Endothelial cell of umbilical vein (primary cell): ENCODE measurements at regions not wholly inside any gene's neighbourhood (a gene's known extent, or its start where the extent isn't known, plus 50 kb on each side); places are given as distances from the start of the nearest gene placed in this dataset.

Experiments used
- BruUV-seq: library from RNA; stranded (reverse); fragments of 400-500 nt; replicated peaks from 2 replicates; lab custom pipeline; 2021; lab: Mats Ljungman, UMichigan
- CTCF ChIA-PET: fragments of 300-600, 350-600 bp; sonication (Branson Sonifier 250); formaldehyde crosslinking; loops from one replicate; lab custom pipeline; 2021; ENCODE audit warnings: antibody characterized with exemption, inconsistent platforms; lab: Charles Lee
- POLR2A ChIA-PET: fragments of 300-600, 350-600 bp; sonication (Branson Sonifier 250); formaldehyde crosslinking; loops from one replicate; lab custom pipeline; 2021; ENCODE audit warnings: antibody characterized with exemption, inconsistent platforms; lab: Charles Lee
- DNase-seq: peaks from one replicate; pipeline ENCODE4 v3.0.0-alpha.2; 2011; ENCODE audit warnings: low read depth, low spot score
- FAIRE-seq: peaks from 2 replicates; lab custom pipeline; 2011; peaks lifted over from hg19 to GRCh38; lab: Jason Lieb, UNC
- H2AFZ ChIP-seq: 2 replicates; pipeline ENCODE4 v1.6.0; 2012; ENCODE audit warnings: low read depth, low read length, control low read depth, inconsistent platforms
- H3K27ac ChIP-seq: 2 replicates; pipeline ENCODE4 v1.5.1; 2011; ENCODE audit warnings: low read depth, mild to moderate bottlenecking, control low read depth, low read length, moderate library complexity; ENCODE audit not compliant: insufficient read depth
- H3K27me3 ChIP-seq, 2 experiments: 2 replicates each; pipeline versions ENCODE4 v1.6.0 to v1.6.1; 2011; ENCODE audit warnings: low read length in 2 of 2, mixed read lengths in 1 of 2; ENCODE audit not compliant: control insufficient read depth in 2 of 2, insufficient read depth in 2 of 2
- H3K36me3 ChIP-seq, 2 experiments: 2 replicates in 1 of 2; 3 replicates in 1 of 2; pipeline ENCODE4 v1.5.1; 2011; ENCODE audit warnings: low read length in 2 of 2, mild to moderate bottlenecking in 1 of 2, moderate library complexity in 1 of 2; ENCODE audit not compliant: control insufficient read depth in 2 of 2, insufficient read depth in 2 of 2; ENCODE audit errors: extremely low read depth in 1 of 2
- H3K4me1 ChIP-seq: 3 replicates; pipeline ENCODE4 v1.5.1; 2011; ENCODE audit warnings: mild to moderate bottlenecking, low read length; ENCODE audit not compliant: control insufficient read depth, insufficient read depth; ENCODE audit errors: extremely low read depth
- H3K4me2 ChIP-seq: 2 replicates; pipeline ENCODE4 v1.6.1; 2011; ENCODE audit warnings: low read length, control low read depth, mixed read lengths; ENCODE audit not compliant: insufficient read depth
- H3K4me3 ChIP-seq, 3 experiments: fragments of 200-600 bp in 1 of 3; sonication (generic), shearing (Covaris generic) in 1 of 3; replicated peaks in 1 of 3; 2 replicates each; pipeline ENCODE4 v1.5.1; 2011 to 2016; ENCODE audit warnings: control low read depth in 3 of 3, low read length in 3 of 3, mild to moderate bottlenecking in 2 of 3, inconsistent platforms in 1 of 3, low read depth in 1 of 3, moderate library complexity in 1 of 3; ENCODE audit not compliant: insufficient read depth in 1 of 3
- H3K79me2 ChIP-seq: 2 replicates; pipeline ENCODE4 v1.6.0; 2012; ENCODE audit warnings: low read length, inconsistent platforms; ENCODE audit not compliant: control insufficient read depth, insufficient read depth
- H3K9ac ChIP-seq: replicated peaks from 2 replicates; pipeline ENCODE3; 2011; ENCODE audit warnings: low read length, control low read depth; ENCODE audit not compliant: insufficient read depth; ENCODE audit errors: extremely low read depth
- H3K9me1 ChIP-seq: replicated peaks from 3 replicates; pipeline ENCODE4 v1.6.0; 2011; ENCODE audit warnings: mild to moderate bottlenecking, low read length; ENCODE audit not compliant: control insufficient read depth, insufficient read depth; ENCODE audit errors: extremely low read depth
- H3K9me3 ChIP-seq: replicated peaks from 2 replicates; pipeline ENCODE4 v1.5.1; 2012; ENCODE audit warnings: low read length, inconsistent platforms; ENCODE audit not compliant: control insufficient read depth, insufficient read depth
- H4K20me1 ChIP-seq: replicated peaks from 2 replicates; pipeline ENCODE3; 2011; ENCODE audit warnings: mild to moderate bottlenecking, low read length; ENCODE audit not compliant: control insufficient read depth, insufficient read depth; ENCODE audit errors: extremely low read depth
- EZH2 ChIP-seq: IDR thresholded peaks from 2 replicates; pipeline ENCODE4 v1.6.1; 2012; ENCODE audit warnings: borderline replicate concordance, low read depth, mild to moderate bottlenecking, moderate library complexity, low read length, inconsistent platforms; ENCODE audit not compliant: severe bottlenecking
- FOS ChIP-seq: IDR thresholded peaks from 2 replicates; pipeline ENCODE4 v1.6.1; 2011; ENCODE audit warnings: mild to moderate bottlenecking, low read length, moderate library complexity, borderline replicate concordance; ENCODE audit not compliant: insufficient read depth
- GATA2 ChIP-seq: IDR thresholded peaks from 2 replicates; pipeline ENCODE4 v1.7.0; 2011; ENCODE audit warnings: low read depth, mild to moderate bottlenecking, moderate library complexity, mixed read lengths, low read length; ENCODE audit not compliant: insufficient read length, insufficient read depth
- JUN ChIP-seq: IDR thresholded peaks from 2 replicates; pipeline ENCODE4 v1.6.1; 2011; ENCODE audit warnings: borderline replicate concordance, low read depth; ENCODE audit not compliant: insufficient read length, insufficient read depth
- MYC ChIP-seq: IDR thresholded peaks from one replicate; pipeline ENCODE4 v1.6.1; 2011; ENCODE audit warnings: mild to moderate bottlenecking, low read depth, low read length
- POLR2A ChIP-seq: IDR thresholded peaks from 2 replicates; pipeline ENCODE4 v1.6.1; 2012; ENCODE audit warnings: low read depth, mild to moderate bottlenecking, control low read depth, low read length
- dilution Hi-C: fragments of 300-500 bp; cut with MboI; formaldehyde crosslinking; loops from one replicate; pipeline ENCODE4 v1.15.0; 2019; ENCODE audit warnings: low sequenced_read_pairs; ENCODE audit not compliant: extremely low pct_ligation_motif_present
- intact Hi-C: fragments of 100-400 bp; cut with micrococcal nuclease; formaldehyde crosslinking; loops from one replicate; pipeline ENCODE4 v1.10.0; 2022
- TF ChIP-seq, protein P1 (sequence below), 2 donors: IDR thresholded peaks; 1 replicate in 1 of 2; 2 replicates in 1 of 2; pipeline ENCODE4 v1.5.1; 2011; ENCODE audit warnings: low read length in 2 of 2, mild to moderate bottlenecking in 2 of 2, moderate library complexity in 2 of 2, control low read depth in 1 of 2, inconsistent platforms in 1 of 2, low read depth in 1 of 2; ENCODE audit not compliant: insufficient read depth in 1 of 2; ENCODE audit errors: extremely low read depth in 1 of 2
- TF ChIP-seq, protein P2 (sequence below): IDR thresholded peaks from 2 replicates; pipeline ENCODE4 v1.6.1; 2011; ENCODE audit not compliant: insufficient read depth, insufficient read length

DNA sequence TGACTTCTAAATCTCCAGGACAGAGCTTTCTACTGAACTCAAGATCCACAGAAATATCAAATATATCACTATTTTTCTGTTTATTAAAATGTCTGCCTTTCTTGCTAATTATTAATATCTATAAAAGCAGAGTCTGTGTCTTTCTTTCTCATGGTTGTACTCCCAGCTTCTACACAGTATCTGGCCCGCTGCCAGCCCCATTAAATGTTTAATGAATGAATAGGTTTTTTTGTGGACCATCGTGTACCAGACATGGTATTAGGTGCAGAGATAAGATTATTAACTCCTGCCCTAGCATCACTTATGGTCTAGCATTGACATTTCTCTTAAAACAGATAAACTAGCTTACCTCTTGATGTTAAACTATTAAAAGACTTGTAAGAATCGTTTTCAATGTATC is 111.4 kb upstream of the RBMS3 start:
- Histone ChIP-seq H3K4me2 (no peak overlapping the region), H3K79me2 (no peaks in the 10 kb centered on the region), H3K36me3 (no peaks in the 10 kb centered on the region), H4K20me1 (no peaks in the 10 kb centered on the region), H2AFZ (no peak overlapping the region), H3K9ac (no peak overlapping the region), H3K4me3 (no peak overlapping the region), H3K27ac (no peak overlapping the region), H3K9me1 (no peaks in the 10 kb centered on the region), H3K9me3 (no peaks in the 10 kb centered on the region), H3K27me3 (no peaks in the 10 kb centered on the region), H3K4me1 (peaks cover 17% of the 10 kb centered on the region)
- intact Hi-C loops (no loop called here), dilution Hi-C loops (no loop called here)
- no peak for TF ChIP-seq GATA2
- TF ChIP-seq FOS = no peak
- no peak for TF ChIP-seq POLR2A
- TF ChIP-seq EZH2 = no peak
- TF ChIP-seq JUN = no peak
- no peak for TF ChIP-seq MYC
- TF ChIP-seq, protein P1, sequence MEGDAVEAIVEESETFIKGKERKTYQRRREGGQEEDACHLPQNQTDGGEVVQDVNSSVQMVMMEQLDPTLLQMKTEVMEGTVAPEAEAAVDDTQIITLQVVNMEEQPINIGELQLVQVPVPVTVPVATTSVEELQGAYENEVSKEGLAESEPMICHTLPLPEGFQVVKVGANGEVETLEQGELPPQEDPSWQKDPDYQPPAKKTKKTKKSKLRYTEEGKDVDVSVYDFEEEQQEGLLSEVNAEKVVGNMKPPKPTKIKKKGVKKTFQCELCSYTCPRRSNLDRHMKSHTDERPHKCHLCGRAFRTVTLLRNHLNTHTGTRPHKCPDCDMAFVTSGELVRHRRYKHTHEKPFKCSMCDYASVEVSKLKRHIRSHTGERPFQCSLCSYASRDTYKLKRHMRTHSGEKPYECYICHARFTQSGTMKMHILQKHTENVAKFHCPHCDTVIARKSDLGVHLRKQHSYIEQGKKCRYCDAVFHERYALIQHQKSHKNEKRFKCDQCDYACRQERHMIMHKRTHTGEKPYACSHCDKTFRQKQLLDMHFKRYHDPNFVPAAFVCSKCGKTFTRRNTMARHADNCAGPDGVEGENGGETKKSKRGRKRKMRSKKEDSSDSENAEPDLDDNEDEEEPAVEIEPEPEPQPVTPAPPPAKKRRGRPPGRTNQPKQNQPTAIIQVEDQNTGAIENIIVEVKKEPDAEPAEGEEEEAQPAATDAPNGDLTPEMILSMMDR (IDR thresholded peaks at IDR 0.05; ENCODE audit: extremely low read depth in 1 of 2, insufficient read depth in 1 of 2, low read depth in 1 of 2, low read length in 2 of 2) = no peak
- TF ChIP-seq, protein P2, sequence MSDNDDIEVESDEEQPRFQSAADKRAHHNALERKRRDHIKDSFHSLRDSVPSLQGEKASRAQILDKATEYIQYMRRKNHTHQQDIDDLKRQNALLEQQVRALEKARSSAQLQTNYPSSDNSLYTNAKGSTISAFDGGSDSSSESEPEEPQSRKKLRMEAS = no peak
- ChIA-PET CTCF (interaction anchor here (1.0 kb wide), 1 partner anchor 21 kb away, joined by 3 read pairs; no protein-coding TSS in a partner anchor), POLR2A (no interaction called here)
- DNase-seq (no peak), FAIRE-seq (no peak)
- no TSS peak for BruUV-seq
